RWPE1 (cell line): ENCODE measurements at regions not wholly inside any gene's neighbourhood (a gene's known extent, or its start where the extent isn't known, plus 50 kb on each side); places are given as distances from the start of the nearest gene placed in this dataset.

Experiments
- CTCF ChIA-PET: fragments of 350-600 bp; sonication (Branson Sonifier 250); formaldehyde crosslinking; extraction: SDS; loops from one replicate; lab custom pipeline; 2021; lab: Yijun Ruan, JAX
- POLR2A ChIA-PET: fragments of 400-600 bp; formaldehyde crosslinking; extraction: SDS; loops from one replicate; lab custom pipeline; 2020; ENCODE audit warnings: antibody characterized with exemption; ENCODE audit not compliant: low non-redundant PET; lab: Yijun Ruan, JAX
- DNase-seq: peaks from one replicate; pipeline ENCODE4 v3.0.0; 2012; ENCODE audit warnings: low spot score
- H3K27ac ChIP-seq: fragments of 450-650 bp; 2 replicates; pipeline ENCODE4 v1.5.1; 2017
- TF ChIP-seq, protein P1 (sequence below): fragments of 450-650 bp; conservative IDR thresholded peaks from 2 replicates; pipeline ENCODE4 v1.5.1; 2017; ENCODE audit warnings: low read depth, mild to moderate bottlenecking

GRCh38 chr3:124582196-124582595 is 148.1 kb upstream of the UMPS start:
- ChIA-PET CTCF (interaction anchor here (0.6 to 0.8 kb wide), 3 partner anchors 104 to 121 kb away, joined by 3 to 5 read pairs (median 5); no protein-coding TSS in a partner anchor), POLR2A (no interaction called here)
- no peak overlapping the region for H3K27ac ChIP-seq
- TF ChIP-seq, protein P1, sequence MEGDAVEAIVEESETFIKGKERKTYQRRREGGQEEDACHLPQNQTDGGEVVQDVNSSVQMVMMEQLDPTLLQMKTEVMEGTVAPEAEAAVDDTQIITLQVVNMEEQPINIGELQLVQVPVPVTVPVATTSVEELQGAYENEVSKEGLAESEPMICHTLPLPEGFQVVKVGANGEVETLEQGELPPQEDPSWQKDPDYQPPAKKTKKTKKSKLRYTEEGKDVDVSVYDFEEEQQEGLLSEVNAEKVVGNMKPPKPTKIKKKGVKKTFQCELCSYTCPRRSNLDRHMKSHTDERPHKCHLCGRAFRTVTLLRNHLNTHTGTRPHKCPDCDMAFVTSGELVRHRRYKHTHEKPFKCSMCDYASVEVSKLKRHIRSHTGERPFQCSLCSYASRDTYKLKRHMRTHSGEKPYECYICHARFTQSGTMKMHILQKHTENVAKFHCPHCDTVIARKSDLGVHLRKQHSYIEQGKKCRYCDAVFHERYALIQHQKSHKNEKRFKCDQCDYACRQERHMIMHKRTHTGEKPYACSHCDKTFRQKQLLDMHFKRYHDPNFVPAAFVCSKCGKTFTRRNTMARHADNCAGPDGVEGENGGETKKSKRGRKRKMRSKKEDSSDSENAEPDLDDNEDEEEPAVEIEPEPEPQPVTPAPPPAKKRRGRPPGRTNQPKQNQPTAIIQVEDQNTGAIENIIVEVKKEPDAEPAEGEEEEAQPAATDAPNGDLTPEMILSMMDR, result no peak
- no peak for DNase-seq

GRCh38 chr3:124582621-124583395 is 147.4 kb upstream of the UMPS start:
- ChIA-PET CTCF (interaction anchor here (0.5 to 0.8 kb wide), 3 partner anchors 103 to 1773 kb away, joined by 3 to 5 read pairs (median 3); no protein-coding TSS in a partner anchor), POLR2A (no interaction called here)
- TF ChIP-seq, protein P1, result no peak
- no peak for DNase-seq
- H3K27ac ChIP-seq, result no peak overlapping the region

- no peak for DNase-seq
- TF ChIP-seq, protein P1, result no peak
- CTCF ChIA-PET, result no interaction called here
- POLR2A ChIA-PET, result no interaction called here
- no peak overlapping the region for H3K27ac ChIP-seq
These were observed 146.1 kb upstream of the UMPS start for GRCh38 chr3:124584245-124584551.

DNA sequence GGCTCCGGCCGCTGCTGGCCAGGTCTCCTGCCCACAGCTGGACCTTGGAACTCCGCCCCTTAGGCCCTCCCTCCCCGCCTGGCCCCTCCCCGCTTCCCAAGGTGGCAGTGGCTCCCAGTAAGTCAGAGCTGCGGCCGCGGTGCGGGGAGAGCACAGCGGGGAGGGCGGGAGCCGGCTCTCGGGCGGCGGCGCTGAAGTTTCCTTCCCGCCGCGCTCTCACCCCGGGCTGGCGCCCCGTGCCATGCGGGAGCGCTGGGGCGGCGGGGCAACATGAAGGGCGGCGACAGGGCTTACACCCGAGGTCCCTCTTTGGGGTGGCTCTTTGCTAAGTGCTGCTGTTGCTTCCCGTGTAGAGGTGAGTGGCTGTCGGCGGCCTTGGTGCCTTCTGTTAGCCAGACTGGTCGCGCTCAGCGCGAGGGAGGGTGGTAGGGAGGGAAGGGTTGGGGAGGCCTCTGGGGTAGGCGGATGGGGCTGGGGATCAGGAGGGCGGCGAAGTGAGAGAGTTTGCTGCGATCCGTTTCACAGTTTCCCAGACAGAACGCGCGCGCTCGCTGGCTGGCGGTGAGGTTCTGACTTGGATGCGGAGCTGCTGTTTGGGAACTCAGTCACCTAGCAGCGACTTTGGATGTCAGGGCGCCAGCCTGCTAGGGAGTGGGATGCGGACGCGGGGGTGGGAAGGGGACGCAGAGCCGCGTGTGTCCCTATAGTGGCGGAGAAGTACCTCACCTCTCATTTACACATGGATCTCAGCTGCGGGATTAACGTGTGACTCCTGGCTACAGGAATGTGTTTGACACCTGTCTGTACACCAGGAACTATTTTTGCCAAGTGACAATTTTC is 145.5 kb upstream of the UMPS start:
- POLR2A ChIA-PET, result no interaction called here
- TF ChIP-seq, protein P1, result no peak
- peak; percentile 57 for DNase-seq
- H3K27ac ChIP-seq, result no peak overlapping the region
- CTCF ChIA-PET, result no interaction called here

DNA sequence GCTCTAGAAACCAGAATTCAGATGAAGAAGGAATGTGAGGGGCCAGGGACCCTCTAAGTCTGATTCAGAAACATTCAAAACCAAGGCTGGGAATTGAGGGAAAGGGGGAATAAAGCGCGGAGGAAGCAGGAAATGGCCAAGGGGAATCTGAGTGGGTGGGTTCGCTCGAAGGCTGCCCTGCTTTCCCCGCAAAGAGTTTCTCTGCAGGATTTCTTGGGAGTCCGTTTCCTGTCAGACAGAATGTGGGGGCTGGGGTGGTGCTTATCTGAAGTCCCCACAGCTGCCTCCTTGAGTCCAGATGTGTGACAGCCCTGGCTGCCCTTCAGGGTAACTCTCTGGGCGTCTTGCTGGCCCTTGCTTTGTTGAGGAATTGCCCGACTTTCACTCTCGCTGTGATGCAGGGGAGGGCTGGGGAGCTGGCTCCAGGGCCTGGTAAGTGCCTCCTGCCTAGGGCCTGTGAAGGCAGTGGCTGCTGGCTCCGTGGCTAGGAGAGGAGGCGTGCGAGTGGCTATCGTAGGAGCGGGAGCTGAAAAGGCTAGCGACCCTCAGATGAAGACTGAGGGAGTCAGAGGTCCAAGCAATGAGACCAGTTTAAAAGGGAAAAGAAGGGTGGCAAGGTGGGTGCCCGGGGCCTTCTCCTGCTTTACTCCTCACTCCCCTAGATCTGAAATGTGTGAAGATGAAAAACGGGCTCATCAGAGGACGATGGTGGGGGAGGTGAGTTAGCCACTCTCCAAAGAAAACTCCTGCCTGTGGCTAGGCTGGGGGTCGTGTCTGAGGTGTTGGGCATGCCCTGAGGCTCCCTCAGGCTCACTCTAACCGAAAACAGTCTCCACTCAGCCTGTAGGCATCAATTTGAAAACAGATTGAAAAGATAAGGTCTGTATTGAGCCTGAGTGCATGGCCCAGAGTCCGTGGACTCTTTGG is 143.9 kb upstream of the UMPS start:
- no peak overlapping the region for H3K27ac ChIP-seq
- CTCF ChIA-PET, result no interaction called here
- POLR2A ChIA-PET, result no interaction called here
- TF ChIP-seq, protein P1, result no peak
- DNase-seq, result no peak

DNA sequence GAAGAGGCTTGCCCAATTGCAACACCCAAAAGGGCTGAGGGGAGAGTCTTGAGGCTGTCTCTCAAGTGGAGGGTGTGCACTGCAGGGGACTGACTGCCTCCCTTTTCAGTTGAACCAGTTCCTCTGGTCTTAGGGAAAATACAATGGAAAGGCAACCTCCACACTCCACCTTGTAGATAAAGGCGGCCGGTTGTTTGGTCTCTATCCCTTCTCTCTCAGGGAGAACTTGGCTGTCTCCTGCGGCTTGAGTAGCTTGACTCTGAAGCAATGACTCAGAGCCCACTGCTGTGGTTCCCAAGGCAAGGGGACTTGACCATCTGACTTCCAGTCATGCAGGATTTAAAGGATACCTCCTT is 143.2 kb upstream of the UMPS start:
- no peak overlapping the region for H3K27ac ChIP-seq
- TF ChIP-seq, protein P1, result no peak
- ChIA-PET POLR2A (no interaction called here), CTCF (no interaction called here)
- no peak for DNase-seq
